GM21360 (cell line): ENCODE measurements at regions not wholly inside any gene's neighbourhood (a gene's known extent, or its start where the extent isn't known, plus 50 kb on each side); places are given as distances from the start of the nearest gene placed in this dataset.

Experiments used
- ATAC-seq: cut with Tn5 transposase; IDR thresholded peaks from one replicate; pipeline ENCODE4 v1.9.1; 2021; ENCODE audit warnings: mild to moderate bottlenecking, moderate library complexity; ENCODE audit not compliant: unreplicated experiment

DNA sequence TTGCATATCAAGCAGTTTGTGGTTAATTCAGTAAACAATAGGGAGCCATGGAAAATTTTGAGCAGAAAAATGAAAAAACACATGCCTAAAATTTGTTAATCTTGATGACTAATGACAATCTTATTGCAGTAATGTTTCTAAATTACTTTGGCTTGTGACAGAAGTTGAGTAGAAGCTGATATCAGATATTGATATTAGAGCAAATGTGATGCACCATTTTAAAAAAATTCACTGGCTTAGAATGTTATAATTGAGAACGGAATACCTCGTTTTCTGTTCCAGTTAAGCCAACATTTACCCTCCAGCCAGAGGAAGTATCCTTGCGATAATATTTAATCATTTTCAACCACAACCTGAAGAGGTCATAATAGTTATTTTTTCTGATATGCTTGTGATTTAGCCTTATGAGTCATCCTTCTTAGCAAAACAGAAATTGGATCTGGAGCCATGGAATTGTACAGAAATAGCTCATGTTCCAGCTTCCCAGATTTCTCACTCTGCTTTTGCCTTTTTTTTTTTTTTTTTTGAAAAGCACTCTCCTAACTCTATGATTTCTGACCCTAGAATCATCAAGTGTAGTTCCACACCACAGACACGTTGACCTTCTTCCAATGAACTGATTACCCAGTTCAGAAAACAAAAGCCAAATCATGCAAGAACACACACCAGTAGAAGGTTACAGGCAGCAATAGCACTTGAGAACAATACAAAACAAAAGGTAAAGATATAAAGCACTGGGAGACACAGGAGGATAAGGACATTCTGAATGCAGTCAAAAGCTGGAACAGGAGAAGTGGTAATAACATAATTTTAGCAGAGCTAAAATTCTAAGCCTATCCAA, 96.8 kb upstream of the PHYHIPL start:
- ATAC-seq = no peak

DNA sequence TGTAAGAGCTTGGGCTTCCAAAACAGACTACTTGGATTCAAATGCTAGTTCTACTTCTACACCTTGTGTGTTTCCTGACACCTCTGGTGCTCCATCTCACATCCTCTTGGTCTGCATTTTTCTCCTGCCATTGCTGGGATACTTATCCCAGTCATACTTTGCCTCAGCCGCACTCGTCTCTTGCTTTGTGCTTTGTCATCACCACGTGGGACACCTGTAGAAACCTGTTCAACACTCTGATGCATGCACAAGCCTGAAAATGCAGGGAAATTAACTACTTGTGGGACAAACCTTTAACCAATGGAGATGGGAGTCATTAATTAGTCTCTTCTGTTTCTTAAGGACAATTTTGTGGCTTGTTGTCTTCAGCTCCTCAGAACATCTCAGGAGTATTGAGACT, 94.2 kb upstream of the PHYHIPL start:
- no peak for ATAC-seq

DNA sequence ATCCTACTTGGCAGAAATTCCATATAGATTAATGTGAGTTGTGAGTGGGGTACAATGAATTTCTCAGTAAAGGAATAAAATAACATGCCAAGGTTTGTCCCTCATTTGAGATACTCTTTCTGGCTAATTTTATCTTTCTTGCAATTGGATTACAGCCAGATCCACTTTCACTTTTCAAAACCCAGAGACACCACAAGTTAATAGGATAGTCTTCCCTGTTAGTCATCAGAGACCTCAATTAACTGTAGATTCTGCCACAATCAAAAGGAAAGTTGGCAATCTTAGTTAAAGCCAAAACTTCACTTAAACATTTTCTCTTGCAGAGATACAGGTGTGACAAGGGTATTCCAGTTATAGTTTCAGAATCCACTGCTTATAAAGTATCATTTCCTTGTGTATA, 91.4 kb upstream of the PHYHIPL start:
- no peak for ATAC-seq

DNA sequence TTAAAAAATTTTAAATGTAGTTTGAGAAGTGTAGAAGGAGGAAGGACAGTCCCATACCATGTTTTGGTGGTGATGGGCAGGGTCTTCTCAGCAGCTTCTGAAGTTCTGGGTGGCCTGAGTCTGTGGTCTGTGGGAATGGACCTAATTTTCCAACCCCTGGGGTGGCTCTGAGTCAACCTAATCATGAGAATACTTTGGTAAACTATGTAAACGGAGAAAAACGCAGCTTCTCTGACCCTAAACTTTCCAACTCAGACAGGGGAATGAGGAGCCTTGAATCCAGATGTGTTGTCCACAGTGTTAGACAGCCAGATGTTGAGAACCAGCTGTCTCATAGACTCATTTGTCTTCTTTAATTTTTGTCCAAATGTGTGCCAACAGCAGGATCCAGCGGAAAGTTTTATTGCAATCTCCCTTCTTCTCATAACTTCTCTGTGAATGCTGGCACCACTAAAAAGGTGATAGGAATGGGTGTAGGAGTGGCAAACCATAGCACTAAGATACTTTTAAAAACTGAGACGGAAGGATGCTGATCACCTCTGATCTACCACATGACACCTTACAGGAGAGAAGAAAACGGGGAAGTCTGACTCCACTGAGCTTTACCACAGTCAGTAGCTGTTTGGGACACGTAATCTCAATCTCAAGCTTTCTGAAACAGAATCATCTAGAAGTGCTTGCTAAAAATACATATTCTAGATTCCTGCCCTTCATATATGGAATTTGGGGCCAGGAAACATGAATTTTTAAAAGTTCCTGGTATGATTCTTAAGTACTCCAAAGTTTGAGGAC, 90.5 kb upstream of the PHYHIPL start:
- no peak for ATAC-seq

DNA sequence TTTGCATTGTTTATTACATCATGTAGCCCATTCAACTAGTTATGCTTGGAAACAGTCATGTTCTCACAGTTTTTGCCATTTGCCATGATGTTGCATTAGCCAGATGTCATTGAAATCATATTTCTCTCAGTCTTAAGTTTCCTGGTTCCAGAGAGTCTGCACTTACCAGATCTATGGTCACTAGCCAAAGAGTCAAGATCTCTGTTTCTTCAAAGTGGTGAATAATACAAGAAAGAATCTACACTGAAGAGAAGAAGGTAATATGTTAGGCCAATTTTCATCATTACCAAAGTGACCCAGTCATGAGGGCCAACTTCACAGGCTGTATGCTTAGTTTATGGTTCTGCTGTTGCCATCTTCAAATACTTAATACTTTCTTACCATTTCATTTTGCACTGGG, 89.0 kb upstream of the PHYHIPL start:
- no peak for ATAC-seq

DNA sequence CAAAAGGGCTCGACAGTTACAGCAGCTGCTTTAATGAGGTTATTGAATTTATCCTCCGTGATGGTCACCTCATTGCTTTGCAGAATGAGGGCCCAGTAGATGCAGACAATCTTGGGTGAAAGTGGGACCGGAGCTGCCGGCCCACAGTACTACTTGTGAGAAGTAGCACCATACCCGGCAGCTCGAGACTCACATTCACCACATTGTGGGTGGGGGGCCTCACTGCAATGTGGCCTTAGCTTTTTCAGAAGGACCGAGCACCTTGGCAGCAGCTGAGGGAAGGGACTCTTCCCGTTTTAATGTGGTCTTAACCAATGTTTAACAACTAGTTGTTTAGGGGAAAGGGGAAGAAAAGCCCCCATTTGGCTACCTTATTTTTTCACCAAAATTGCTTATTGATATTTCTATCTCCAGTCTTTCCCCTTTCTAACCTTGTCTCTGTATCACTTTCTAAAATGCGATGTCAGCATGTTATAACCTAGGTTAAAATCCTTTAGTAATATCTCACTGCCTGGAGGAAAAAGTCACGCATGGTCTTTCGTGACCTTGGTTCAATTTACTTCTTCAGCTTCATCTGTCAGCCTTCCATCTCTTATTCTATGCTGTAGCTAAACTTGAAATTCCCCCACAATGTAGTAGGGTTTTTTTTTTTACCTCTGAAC, 87.4 kb upstream of the PHYHIPL start:
- ATAC-seq = no peak

DNA sequence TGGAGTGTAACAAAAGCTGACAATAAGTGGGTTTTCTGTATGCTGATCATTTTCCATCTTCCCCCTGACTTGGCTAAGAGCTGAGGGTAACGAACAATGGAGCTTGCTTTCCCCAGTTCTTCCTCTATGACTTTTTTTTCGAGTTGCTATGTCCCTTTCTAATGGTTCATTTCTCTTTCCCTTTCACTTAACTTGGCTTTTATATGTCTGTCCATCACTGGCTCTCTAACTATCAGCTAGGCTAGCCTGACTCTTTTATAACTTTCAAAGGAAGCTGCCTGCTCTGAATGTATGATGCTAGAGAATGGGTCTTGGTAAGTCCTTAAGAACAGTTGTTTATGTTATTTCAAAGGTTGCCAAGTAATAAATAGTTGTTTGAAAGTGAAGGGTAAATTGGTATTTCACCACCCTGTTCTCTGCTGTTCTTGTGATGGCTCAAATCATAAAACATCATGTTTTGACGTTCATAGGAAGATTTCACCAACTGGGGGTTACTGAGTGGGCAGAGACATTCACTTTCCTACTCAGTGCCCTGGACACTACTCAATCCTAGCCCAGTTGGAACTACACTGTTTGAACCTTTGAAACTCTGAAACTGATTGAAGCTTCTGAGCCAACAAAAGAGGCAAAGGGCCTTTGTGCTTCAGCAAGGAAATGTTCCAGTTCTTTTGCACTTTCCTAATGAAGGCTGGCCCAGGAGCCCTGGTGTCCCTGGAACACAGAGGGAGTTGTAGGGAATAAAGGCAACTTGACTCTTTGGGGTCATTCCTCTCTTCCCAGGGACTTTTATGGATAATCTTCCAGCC, 85.4 kb upstream of the PHYHIPL start:
- ATAC-seq = no peak

DNA sequence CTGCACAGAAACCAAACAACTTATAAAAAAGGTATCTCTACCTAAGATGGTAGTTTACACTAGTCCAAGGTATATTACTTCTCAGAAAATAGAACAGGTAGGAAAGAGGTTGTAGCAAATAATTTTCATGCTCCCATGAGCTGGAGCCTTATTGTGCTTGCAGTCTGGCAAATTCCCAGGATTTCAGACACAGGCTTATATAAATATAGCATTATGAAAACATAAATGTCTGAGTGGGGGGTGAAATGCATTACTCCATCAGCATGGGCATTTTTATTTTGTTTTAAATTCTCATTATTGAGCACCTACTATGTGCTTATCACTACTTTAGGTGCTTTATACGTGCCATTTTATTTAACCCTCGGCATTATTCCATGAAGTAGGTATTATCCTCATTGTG, 83.0 kb upstream of the PHYHIPL start:
- ATAC-seq = no peak

DNA sequence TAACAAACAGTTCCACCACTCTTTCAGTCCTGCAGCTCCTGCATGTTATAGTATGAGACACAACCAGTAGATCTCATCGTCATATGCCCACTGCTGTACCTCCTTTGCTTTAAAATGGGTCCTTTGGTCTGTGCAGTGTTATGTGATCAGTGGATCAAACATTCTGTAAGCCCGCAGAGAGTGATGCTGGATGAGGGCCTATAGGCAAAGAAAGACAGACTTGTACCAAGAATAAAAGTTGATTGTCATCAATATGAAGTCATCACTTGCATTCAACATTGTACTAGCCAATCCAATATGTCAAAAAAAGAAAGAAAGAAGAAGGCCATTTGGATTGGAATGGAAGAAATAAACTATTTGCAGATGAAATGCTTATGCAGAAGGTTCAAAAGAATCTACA, 79.8 kb upstream of the PHYHIPL start:
- no peak for ATAC-seq

DNA sequence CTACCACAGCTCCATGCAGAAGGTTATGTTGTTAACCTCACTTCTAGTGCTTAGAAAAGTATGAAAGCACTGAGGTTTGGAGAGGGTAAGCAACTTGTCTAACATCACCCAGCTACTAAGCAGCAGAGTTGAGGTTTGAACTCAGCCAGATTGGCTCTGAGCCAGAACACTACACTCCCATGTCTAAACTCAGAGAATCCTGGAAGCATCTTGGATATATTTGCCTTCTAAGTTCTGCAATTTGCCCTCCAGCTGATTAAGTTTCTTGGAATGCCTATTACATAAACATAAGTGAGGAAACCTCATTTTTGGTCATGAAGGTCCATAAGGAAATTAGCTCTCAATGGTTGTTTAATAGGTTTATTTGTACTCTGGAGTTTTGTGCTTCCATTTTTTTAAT, 78.1 kb upstream of the PHYHIPL start:
- no peak for ATAC-seq

DNA sequence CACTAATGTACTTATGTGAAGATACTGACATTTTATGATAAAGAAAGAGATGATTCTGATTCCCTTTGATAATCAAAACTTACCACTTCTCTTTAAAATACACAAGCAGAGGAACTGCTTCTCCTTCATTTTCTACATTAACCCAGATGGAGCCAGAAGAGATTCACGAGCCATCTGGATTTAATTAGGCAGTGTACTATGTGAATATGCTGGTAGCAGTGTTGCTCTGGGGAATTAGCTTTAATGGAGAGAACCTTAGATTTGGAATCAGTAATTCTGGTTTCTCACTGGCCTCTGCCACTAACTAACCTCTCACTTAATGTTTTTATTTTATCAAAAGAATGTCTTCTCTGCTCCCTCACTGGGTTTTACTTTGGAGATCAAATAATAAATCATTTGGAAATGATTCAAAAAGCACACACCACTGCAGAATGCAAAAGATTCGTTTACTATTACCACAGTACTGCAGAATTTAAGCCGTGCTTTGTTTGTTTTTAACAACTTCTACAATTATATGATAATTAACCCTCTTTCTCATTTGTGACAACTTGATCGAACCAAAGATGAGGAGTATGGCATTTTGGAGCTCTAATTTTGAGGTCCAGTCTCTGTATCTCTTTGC, 77.5 kb upstream of the PHYHIPL start:
- ATAC-seq = no peak

DNA sequence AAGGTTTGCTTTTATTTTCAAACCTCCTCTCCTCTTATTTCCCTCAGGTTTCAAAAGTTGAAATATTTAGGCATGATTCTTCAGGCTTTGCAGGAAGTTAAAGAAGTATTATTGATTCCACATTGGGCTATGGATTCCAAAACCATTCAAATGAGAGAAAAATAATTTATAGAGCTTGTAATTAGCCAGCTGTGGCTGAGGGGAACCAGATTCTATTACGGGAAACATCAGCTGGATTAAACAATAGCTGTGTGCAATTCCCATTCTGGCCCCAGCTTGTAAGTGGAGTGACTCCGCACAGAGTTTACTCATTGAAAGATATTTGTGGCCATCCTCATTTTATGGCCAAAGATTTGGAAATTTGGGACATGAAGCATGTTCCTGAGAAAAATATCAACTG, 77.0 kb upstream of the PHYHIPL start:
- ATAC-seq = no peak

DNA sequence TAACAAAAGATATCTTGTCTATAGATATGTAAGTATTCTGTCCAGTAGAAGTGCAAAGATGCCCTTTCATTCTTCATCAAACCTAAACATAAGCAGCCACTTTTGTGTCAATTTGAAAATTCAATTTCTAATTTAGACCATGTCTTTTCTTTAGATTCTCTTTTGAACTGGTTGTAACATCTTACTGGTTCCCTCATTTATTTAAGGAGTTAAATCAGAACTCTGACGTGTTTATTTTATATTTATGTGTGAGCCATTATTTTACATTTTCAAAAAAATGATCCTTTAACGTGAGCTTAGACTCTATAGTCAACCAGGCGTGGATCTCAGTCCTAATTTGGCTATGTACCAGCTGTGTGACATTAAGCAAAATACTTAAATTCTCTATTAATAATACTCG, 74.0 kb upstream of the PHYHIPL start:
- ATAC-seq = no peak

DNA sequence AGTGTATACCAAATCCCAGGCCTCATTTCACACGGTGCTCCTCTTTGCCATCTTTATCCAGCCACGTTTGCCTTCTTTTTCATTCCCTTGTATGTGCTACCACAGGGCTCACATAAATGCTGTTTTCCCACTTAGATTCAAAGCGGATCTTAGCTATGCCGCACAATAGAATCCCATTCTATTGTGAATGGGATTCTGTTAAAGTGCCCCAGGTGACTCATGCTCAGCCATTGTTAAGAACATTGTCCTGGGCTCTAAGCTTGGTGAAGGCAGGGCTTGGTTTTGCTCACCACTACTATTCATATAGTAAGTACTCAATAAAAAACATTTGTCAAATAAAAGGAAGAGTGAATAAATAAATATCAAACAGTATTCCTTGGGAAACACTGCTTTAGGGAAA, 72.3 kb upstream of the PHYHIPL start:
- no peak for ATAC-seq

DNA sequence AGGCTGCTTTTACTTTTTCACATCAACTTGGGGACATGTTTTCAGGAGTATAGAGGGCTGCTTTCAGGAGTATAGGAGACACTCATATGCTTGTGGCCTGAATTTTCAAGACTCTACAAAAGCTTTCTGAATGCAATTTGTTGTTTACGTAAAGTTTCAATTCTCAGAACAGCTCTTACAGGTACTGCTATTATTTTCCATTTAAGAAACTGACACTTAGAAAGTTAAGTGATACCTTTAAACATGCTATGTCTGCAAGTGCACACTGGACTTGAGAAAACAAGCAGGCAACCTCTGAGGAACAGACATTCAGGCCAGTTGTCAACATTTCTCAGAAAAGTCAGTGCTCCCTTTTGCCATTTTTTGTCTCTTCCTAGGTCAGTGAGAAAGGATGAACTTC, 70.0 kb upstream of the PHYHIPL start:
- no peak for ATAC-seq

DNA sequence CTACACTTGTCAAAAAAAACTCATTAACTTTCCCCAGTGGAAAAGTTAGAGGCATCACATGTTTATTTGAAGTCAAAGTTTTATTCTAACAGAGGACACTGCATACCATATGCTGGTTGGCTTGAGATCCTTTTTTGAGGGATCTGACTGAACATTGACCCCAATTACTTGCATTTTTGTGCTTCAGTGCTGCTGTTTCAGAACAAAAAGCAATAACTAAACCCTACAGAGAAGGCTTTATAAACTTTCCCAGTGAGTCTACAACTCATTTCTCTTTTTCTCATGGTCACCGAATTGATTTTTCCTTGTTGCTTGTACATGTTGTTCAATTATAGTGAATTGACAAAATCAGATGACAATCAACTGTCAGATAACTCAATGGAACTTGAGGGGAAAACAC, 69.3 kb upstream of the PHYHIPL start:
- no peak for ATAC-seq

DNA sequence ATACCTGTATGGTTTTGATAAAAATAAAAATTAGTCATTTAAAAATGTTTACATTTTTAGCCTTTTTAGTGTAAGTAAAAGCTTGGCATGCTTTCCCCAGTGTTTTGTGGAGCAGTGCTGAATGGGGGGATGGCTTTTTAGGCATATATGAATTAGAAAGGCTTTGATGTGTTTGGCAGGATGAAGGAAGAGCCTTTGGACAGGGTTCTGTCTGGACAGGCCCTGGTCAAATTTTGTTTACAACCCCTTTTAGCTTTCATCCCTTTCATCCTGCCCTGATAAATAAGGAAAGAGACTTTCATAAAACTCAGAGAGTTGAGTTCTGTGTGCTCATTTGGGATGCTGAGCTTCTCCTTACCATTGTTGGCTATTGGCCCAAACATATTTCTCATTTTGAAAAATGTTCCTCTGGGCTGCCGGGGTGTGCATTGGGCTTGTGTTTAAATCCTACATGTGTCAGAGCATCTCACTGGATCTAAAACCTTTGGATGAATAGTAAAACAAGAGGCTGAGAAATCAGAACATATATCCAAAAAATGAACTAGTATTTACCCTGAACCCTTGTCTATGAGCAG, 68.1 kb upstream of the PHYHIPL start:
- no peak for ATAC-seq

DNA sequence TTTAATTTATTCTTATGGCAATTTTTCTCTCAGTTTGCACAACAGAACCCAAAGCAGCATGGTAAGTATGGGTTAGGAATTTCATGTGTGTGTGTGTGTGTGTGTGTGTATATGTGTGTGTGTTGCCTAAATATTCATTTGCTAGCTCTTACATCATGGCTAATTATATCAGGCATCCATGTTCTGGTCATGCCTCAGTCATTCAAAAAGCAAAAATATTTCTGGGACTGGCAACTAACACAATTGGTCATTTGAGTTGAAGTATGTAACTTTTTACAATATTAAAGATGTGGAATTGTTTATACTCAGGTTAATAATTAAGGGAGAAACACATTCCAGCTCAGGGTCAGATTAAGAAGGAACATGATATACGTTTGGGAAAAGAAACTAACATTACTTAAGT, 67.6 kb upstream of the PHYHIPL start:
- ATAC-seq = no peak

DNA sequence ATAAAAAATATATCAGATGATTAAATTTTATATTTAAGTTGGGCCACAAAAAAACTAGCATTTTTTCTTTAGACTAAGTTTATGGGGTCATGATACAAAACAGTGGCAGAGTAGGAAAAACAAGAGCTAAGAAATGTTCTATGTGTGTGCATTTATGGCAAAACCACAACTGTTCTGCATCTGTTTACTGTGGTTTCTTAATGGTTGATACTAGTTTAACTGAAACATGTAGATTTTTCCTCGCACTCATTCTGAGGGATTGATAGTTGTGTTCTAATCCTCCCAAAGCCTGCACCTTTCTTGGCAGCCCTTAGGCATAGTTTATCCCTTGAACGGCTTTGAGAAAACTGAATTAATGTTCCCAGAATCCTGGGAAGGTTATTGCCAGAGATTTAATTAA, 66.6 kb upstream of the PHYHIPL start:
- ATAC-seq = no peak

DNA sequence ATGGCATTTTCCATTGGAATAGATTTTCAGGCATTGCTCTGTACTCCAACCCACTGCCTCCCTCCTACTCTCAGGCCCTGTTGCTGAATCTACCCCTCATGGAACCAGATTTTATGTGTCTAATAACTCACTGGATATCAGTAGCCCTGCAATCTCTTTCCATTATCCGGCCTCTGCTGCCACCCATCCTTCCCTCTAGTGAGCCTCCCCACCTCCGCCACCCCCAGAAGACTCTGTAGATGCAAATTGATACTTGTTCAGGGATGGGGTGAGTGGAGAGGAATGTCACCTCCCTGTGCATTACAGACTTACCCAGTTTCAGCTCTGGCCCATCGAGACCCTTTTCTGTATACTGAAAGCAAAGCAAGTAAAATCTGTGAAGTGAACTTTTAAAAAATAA, 52.3 kb upstream of the PHYHIPL start:
- no peak for ATAC-seq
